Vagina (tissue), 2 donors: ENCODE measurements at regions not wholly inside any gene's neighbourhood (a gene's known extent, or its start where the extent isn't known, plus 50 kb on each side); places are given as distances from the start of the nearest gene placed in this dataset.

Source experiments
- POLR2A ChIP-seq, 2 donors: fragments of 450-650 bp; IDR thresholded peaks; one replicate each; pipeline ENCODE4 v1.6.1; 2017; ENCODE audit warnings: antibody characterized with exemption in 2 of 2, mild to moderate bottlenecking in 2 of 2, moderate library complexity in 2 of 2
- POLR2AphosphoS5 ChIP-seq, 2 donors: sonication (generic); formaldehyde crosslinking; IDR thresholded peaks; one replicate each; pipeline ENCODE4 v1.9.0; 2017; ENCODE audit warnings: antibody characterized with exemption in 2 of 2, mild to moderate bottlenecking in 2 of 2, low read depth in 1 of 2; ENCODE audit not compliant: insufficient read depth in 1 of 2
- TF ChIP-seq, protein P1 (sequence below), 3 experiments: fragments of 450-650 bp in 2 of 3; fragments of 200-600 bp in 1 of 3; sonication (generic) in 1 of 3; IDR thresholded peaks; one replicate each; pipeline ENCODE4 v1.5.1; 2017 to 2019; ENCODE audit warnings: antibody characterized with exemption in 3 of 3, mild to moderate bottlenecking in 2 of 3, moderate library complexity in 2 of 3

DNA sequence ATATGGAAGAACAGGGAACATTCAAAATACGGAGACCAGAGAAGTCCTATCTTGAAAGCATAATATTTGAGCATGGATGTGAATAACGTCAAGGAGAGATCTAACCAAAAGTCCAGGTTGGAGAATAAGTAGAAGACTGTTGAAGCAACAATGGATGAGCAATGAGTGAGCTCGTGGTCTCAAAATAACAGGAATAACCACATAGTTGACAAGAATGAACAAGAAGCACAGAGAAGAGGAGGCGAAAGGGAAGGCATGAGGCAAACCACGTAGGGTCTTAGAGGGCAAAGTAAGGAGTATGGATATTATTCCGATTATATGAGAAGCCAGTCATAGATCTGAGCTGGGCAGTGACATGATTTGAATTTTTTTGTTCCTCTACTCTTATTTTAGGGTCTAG lies 710.2 kb downstream of the BRINP1 start:
- TF ChIP-seq, protein P1, sequence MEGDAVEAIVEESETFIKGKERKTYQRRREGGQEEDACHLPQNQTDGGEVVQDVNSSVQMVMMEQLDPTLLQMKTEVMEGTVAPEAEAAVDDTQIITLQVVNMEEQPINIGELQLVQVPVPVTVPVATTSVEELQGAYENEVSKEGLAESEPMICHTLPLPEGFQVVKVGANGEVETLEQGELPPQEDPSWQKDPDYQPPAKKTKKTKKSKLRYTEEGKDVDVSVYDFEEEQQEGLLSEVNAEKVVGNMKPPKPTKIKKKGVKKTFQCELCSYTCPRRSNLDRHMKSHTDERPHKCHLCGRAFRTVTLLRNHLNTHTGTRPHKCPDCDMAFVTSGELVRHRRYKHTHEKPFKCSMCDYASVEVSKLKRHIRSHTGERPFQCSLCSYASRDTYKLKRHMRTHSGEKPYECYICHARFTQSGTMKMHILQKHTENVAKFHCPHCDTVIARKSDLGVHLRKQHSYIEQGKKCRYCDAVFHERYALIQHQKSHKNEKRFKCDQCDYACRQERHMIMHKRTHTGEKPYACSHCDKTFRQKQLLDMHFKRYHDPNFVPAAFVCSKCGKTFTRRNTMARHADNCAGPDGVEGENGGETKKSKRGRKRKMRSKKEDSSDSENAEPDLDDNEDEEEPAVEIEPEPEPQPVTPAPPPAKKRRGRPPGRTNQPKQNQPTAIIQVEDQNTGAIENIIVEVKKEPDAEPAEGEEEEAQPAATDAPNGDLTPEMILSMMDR (IDR thresholded peaks at IDR 0.05), result no peak
- TF ChIP-seq POLR2A (IDR thresholded peaks at IDR 0.05) (no peak), POLR2AphosphoS5 (IDR thresholded peaks at IDR 0.05; ENCODE audit: insufficient read depth in 1 of 2, low read depth in 1 of 2) (no peak)
